SK-N-SH (cell line): ENCODE measurements at regions not wholly inside any gene's neighbourhood (a gene's known extent, or its start where the extent isn't known, plus 50 kb on each side); places are given as distances from the start of the nearest gene placed in this dataset.

Source experiments
- CHD2 ChIP-seq: fragments of 150-350 bp; IDR thresholded peaks from 2 replicates; pipeline ENCODE4 v1.6.1; 2018; ENCODE audit warnings: low read length; ENCODE audit not compliant: partially characterized antibody
- FOSL2 ChIP-seq: IDR thresholded peaks from 2 replicates; pipeline ENCODE4 v1.4.0; 2012; ENCODE audit warnings: low read depth, mild to moderate bottlenecking, moderate library complexity, borderline replicate concordance
- GABPA ChIP-seq: IDR thresholded peaks from 2 replicates; pipeline ENCODE4 v1.4.0; 2012; ENCODE audit warnings: low read depth, mild to moderate bottlenecking
- GATA2 ChIP-seq: sonication (generic); formaldehyde crosslinking; IDR thresholded peaks from 2 replicates; pipeline ENCODE4 v1.5.0; 2020; ENCODE audit warnings: mild to moderate bottlenecking, missing genetic modification reagents
- RAD21 ChIP-seq: IDR thresholded peaks from 2 replicates; pipeline ENCODE4 v1.6.1; 2012; ENCODE audit warnings: mild to moderate bottlenecking, low read length
- RFX5 ChIP-seq: IDR thresholded peaks from 2 replicates; pipeline ENCODE4 v1.6.1; 2012; ENCODE audit warnings: mild to moderate bottlenecking, improper control_type of control experiment, low read length
- SMC3 ChIP-seq: IDR thresholded peaks from 2 replicates; pipeline ENCODE4 v1.6.1; 2012; ENCODE audit warnings: low read depth, low read length, improper control_type of control experiment
- TAF1 ChIP-seq: IDR thresholded peaks from 2 replicates; pipeline ENCODE4 v1.6.1; 2012; ENCODE audit warnings: low read depth, mild to moderate bottlenecking, low read length, moderate library complexity, borderline replicate concordance
- TEAD4 ChIP-seq: IDR thresholded peaks from 2 replicates; pipeline ENCODE4 v1.4.0; 2012; ENCODE audit warnings: mild to moderate bottlenecking, borderline replicate concordance; ENCODE audit not compliant: insufficient read depth
- TF ChIP-seq, protein P1 (sequence below): fragments of 200-600 bp; sonication (generic); IDR thresholded peaks from 2 replicates; pipeline ENCODE4 v1.6.1; 2017; ENCODE audit warnings: antibody characterized with exemption, mild to moderate bottlenecking, moderate library complexity

GRCh38 chr6:116994447-116994846, 117.4 kb downstream of the RFX6 start:
- TF ChIP-seq RFX5: no peak
- TF ChIP-seq, protein P1, sequence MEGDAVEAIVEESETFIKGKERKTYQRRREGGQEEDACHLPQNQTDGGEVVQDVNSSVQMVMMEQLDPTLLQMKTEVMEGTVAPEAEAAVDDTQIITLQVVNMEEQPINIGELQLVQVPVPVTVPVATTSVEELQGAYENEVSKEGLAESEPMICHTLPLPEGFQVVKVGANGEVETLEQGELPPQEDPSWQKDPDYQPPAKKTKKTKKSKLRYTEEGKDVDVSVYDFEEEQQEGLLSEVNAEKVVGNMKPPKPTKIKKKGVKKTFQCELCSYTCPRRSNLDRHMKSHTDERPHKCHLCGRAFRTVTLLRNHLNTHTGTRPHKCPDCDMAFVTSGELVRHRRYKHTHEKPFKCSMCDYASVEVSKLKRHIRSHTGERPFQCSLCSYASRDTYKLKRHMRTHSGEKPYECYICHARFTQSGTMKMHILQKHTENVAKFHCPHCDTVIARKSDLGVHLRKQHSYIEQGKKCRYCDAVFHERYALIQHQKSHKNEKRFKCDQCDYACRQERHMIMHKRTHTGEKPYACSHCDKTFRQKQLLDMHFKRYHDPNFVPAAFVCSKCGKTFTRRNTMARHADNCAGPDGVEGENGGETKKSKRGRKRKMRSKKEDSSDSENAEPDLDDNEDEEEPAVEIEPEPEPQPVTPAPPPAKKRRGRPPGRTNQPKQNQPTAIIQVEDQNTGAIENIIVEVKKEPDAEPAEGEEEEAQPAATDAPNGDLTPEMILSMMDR: no peak
- no peak for TF ChIP-seq RAD21
- no peak for TF ChIP-seq SMC3
- TF ChIP-seq TAF1: no peak
- TF ChIP-seq CHD2: no peak
- TF ChIP-seq TEAD4: no peak
- TF ChIP-seq GATA2 (CRISPR knock-in tag): no peak
- TF ChIP-seq FOSL2: no peak
- no peak for TF ChIP-seq GABPA
